ENCODE measurements at regions not wholly inside any gene's neighbourhood (a gene's known extent, or its start where the extent isn't known, plus 50 kb on each side); places are given as distances from the start of the nearest gene placed in this dataset.

DNA sequence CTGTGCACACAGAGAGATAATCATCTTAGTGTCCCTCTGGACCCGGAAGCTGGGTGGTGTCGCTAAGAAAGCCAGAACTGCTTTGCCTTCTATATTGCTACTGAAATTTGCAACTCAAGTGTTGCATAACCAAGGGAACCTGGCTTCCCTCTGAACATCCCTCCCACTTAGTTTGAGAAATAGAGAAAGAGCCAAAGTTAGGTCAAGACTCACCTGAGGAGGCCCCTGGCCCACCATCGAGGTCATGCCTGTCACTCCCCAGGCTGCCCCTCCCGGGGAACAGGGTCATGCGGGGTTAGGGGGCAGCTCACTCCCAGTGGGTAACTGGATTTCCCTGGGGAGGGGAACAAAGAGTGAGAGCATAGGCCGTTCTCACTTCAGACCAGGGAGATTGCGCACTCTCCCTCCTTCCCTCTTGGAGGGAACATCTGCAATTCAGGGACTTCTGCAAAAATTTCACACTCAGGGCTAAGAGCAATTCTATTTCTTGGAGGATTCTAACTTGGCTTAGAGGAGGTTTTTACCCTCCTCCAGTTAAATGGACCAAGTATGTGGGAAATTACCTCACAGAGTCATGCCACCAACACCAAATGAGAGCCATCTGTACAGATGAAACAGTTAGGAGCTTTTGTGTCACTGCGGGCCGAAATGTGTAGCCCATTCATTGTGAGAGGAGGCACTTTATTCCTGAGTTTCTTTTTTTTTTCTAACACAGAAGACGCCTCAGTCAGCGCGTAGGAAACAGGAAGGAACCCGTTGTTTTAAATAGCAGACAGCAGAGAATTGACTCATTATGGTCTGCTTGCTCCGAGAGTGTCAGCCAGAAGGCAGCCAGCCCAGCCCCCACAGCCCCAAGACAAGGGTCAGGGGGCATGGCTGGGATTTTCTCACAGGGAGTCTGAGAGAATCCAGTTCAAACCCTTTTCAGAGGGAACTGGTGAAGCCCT, 221.3 kb downstream of the ARHGAP12 start:
- no peak for TF ChIP-seq ZNF549 (tag by site-specific recombination; IDR thresholded peaks at IDR 0.05)
- TF ChIP-seq, protein P1, sequence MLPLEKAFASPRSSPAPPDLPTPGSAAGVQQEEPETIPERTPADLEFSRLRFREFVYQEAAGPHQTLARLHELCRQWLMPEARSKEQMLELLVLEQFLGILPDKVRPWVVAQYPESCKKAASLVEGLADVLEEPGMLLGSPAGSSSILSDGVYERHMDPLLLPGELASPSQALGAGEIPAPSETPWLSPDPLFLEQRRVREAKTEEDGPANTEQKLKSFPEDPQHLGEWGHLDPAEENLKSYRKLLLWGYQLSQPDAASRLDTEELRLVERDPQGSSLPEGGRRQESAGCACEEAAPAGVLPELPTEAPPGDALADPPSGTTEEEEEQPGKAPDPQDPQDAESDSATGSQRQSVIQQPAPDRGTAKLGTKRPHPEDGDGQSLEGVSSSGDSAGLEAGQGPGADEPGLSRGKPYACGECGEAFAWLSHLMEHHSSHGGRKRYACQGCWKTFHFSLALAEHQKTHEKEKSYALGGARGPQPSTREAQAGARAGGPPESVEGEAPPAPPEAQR (tag by site-specific recombination; IDR thresholded peaks at IDR 0.05), result no peak
- TF ChIP-seq WT1 (tag by site-specific recombination; IDR thresholded peaks at IDR 0.05), result no peak
- TF ChIP-seq, protein P2, sequence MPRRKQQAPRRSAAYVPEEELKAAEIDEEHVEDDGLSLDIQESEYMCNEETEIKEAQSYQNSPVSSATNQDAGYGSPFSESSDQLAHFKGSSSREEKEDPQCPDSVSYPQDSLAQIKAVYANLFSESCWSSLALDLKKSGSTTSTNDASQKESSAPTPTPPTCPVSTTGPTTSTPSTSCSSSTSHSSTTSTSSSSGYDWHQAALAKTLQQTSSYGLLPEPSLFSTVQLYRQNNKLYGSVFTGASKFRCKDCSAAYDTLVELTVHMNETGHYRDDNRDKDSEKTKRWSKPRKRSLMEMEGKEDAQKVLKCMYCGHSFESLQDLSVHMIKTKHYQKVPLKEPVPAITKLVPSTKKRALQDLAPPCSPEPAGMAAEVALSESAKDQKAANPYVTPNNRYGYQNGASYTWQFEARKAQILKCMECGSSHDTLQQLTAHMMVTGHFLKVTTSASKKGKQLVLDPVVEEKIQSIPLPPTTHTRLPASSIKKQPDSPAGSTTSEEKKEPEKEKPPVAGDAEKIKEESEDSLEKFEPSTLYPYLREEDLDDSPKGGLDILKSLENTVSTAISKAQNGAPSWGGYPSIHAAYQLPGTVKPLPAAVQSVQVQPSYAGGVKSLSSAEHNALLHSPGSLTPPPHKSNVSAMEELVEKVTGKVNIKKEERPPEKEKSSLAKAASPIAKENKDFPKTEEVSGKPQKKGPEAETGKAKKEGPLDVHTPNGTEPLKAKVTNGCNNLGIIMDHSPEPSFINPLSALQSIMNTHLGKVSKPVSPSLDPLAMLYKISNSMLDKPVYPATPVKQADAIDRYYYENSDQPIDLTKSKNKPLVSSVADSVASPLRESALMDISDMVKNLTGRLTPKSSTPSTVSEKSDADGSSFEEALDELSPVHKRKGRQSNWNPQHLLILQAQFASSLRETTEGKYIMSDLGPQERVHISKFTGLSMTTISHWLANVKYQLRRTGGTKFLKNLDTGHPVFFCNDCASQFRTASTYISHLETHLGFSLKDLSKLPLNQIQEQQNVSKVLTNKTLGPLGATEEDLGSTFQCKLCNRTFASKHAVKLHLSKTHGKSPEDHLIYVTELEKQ (tag by site-specific recombination; IDR thresholded peaks at IDR 0.05; ENCODE audit: borderline replicate concordance), result no peak
- TF ChIP-seq ZNF404 (tag by site-specific recombination; IDR thresholded peaks at IDR 0.05), result no peak
- TF ChIP-seq OSR2 (tag by site-specific recombination; IDR thresholded peaks at IDR 0.05), result no peak
- TF ChIP-seq ZNF624 (tag by site-specific recombination; IDR thresholded peaks at IDR 0.05), result no peak
- no peak for TF ChIP-seq ZNF664 (tag by site-specific recombination; IDR thresholded peaks at IDR 0.05)
- TF ChIP-seq GLIS1 (tag by site-specific recombination; IDR thresholded peaks at IDR 0.05), result no peak
- TF ChIP-seq SP3 (tag by site-specific recombination; IDR thresholded peaks at IDR 0.05), result no peak
- TF ChIP-seq, protein P3, sequence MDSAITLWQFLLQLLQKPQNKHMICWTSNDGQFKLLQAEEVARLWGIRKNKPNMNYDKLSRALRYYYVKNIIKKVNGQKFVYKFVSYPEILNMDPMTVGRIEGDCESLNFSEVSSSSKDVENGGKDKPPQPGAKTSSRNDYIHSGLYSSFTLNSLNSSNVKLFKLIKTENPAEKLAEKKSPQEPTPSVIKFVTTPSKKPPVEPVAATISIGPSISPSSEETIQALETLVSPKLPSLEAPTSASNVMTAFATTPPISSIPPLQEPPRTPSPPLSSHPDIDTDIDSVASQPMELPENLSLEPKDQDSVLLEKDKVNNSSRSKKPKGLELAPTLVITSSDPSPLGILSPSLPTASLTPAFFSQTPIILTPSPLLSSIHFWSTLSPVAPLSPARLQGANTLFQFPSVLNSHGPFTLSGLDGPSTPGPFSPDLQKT (IDR thresholded peaks at IDR 0.05; ENCODE audit: borderline replicate concordance, low read depth, low read length), result no peak
- no peak for TF ChIP-seq HOXC10 (CRISPR knock-in tag; IDR thresholded peaks at IDR 0.05)
- no peak for TF ChIP-seq KLF7 (tag by site-specific recombination; IDR thresholded peaks at IDR 0.05; ENCODE audit: borderline replicate concordance)
- TF ChIP-seq MYNN (tag by site-specific recombination; IDR thresholded peaks at IDR 0.05; ENCODE audit: borderline replicate concordance), result no peak
- no peak for TF ChIP-seq ZNF658 (tag by site-specific recombination; IDR thresholded peaks at IDR 0.05)
- TF ChIP-seq, protein P4, sequence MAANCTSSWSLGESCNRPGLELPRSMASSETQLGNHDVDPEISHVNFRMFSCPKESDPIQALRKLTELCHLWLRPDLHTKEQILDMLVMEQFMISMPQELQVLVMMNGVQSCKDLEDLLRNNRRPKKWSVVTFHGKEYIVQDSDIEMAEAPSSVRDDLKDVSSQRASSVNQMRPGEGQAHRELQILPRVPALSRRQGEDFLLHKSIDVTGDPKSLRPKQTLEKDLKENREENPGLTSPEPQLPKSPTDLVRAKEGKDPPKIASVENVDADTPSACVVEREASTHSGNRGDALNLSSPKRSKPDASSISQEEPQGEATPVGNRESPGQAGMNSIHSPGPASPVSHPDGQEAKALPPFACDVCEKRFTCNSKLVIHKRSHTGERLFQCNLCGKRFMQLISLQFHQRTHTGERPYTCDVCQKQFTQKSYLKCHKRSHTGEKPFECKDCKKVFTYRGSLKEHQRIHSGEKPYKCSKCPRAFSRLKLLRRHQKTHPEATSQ (tag by site-specific recombination; IDR thresholded peaks at IDR 0.05), result no peak
- no peak overlapping the region for H3K27ac ChIP-seq (ENCODE audit: extremely low read depth, low read depth, low read length)
- CTCF ChIA-PET, result interaction anchor here (0.6 kb wide), 1 partner anchor 89 kb away, joined by 3 read pairs; no protein-coding TSS in a partner anchor
- no peaks in the 10 kb centered on the region for H3K9me3 ChIP-seq (ENCODE audit: control insufficient read depth, insufficient read depth, low read depth, low read length)
- POLR2A ChIA-PET, result no interaction called here
- H3K4me1 ChIP-seq (ENCODE audit: control insufficient read depth, insufficient read depth, low read length), result no peaks in the 10 kb centered on the region
- no peaks in the 10 kb centered on the region for H3K36me3 ChIP-seq (ENCODE audit: control insufficient read depth in 2 of 2, insufficient read depth in 1 of 2, low read length in 2 of 2)
- no peak overlapping the region for H3K4me3 ChIP-seq (ENCODE audit: low read depth, low read length)

All from HEK293 (cell line).